PFSK-1 (cell line): ENCODE measurements at regions not wholly inside any gene's neighbourhood (a gene's known extent, or its start where the extent isn't known, plus 50 kb on each side); places are given as distances from the start of the nearest gene placed in this dataset.

Experiments used
- FOXP2 ChIP-seq: optimal IDR thresholded peaks from 2 replicates; pipeline ENCODE3; 2011; ENCODE audit warnings: borderline replicate concordance, control low read depth, inconsistent platforms; ENCODE audit not compliant: insufficient read depth; ENCODE audit errors: extremely low read length, extremely low read depth
- POLR2AphosphoS5 ChIP-seq: IDR thresholded peaks from 2 replicates; pipeline ENCODE4 v1.6.1; 2012; ENCODE audit warnings: low read depth, mild to moderate bottlenecking, control low read depth, low read length, moderate library complexity
- REST ChIP-seq, 2 experiments: IDR thresholded peaks; 2 replicates each; pipeline versions ENCODE4 v1.6.1 to v1.8.0; 2011 to 2012; ENCODE audit warnings: low read depth in 2 of 2, low read length in 2 of 2, control low read depth in 1 of 2, inconsistent platforms in 1 of 2, mild to moderate bottlenecking in 1 of 2, moderate library complexity in 1 of 2; ENCODE audit not compliant: insufficient read depth in 1 of 2
- SIN3A ChIP-seq: IDR thresholded peaks from 2 replicates; pipeline ENCODE4 v1.6.1; 2012; ENCODE audit warnings: mild to moderate bottlenecking, low read length, moderate library complexity, borderline replicate concordance; ENCODE audit not compliant: insufficient read depth
- TAF1 ChIP-seq: IDR thresholded peaks from 2 replicates; pipeline ENCODE4 v1.6.1; 2012; ENCODE audit warnings: low read length, control low read depth, borderline replicate concordance; ENCODE audit not compliant: insufficient read depth

- no peak for TF ChIP-seq POLR2AphosphoS5
- no peak for TF ChIP-seq FOXP2
- no peak for TF ChIP-seq TAF1
- TF ChIP-seq SIN3A: no peak
- no peak for TF ChIP-seq REST (IDR thresholded peaks at IDR 0.05; ENCODE audit: insufficient read depth in 1 of 2, low read depth in 2 of 2, low read length in 2 of 2)
Observed at GRCh38 chr16:48879223-48880122, 269.5 kb upstream of the N4BP1 start.

GRCh38 chr16:48877946-48878345 is 268.0 kb upstream of the N4BP1 start:
- TF ChIP-seq TAF1 (no peak), FOXP2 (no peak), SIN3A (no peak), REST (IDR thresholded peaks at IDR 0.05; ENCODE audit: insufficient read depth in 1 of 2, low read depth in 2 of 2, low read length in 2 of 2) (no peak), POLR2AphosphoS5 (no peak)

GRCh38 chr16:48870141-48870540 is 260.2 kb upstream of the N4BP1 start:
- TF ChIP-seq POLR2AphosphoS5 (no peak), TAF1 (no peak), SIN3A (no peak), REST (IDR thresholded peaks at IDR 0.05; ENCODE audit: insufficient read depth in 1 of 2, low read depth in 2 of 2, low read length in 2 of 2) (no peak), FOXP2 (no peak)

GRCh38 chr16:48865520-48865919 is 255.5 kb upstream of the N4BP1 start:
- TF ChIP-seq REST (IDR thresholded peaks at IDR 0.05; ENCODE audit: insufficient read depth in 1 of 2, low read depth in 2 of 2, low read length in 2 of 2): no peak
- TF ChIP-seq TAF1: no peak
- TF ChIP-seq POLR2AphosphoS5: no peak
- no peak for TF ChIP-seq SIN3A
- no peak for TF ChIP-seq FOXP2

- TF ChIP-seq SIN3A: no peak
- TF ChIP-seq TAF1: no peak
- TF ChIP-seq FOXP2: no peak
- no peak for TF ChIP-seq POLR2AphosphoS5
- TF ChIP-seq REST (IDR thresholded peaks at IDR 0.05; ENCODE audit: insufficient read depth in 1 of 2, low read depth in 2 of 2, low read length in 2 of 2): no peak
Observed at GRCh38 chr16:48864055-48864454, 254.1 kb upstream of the N4BP1 start.
